ENCODE measurements at regions not wholly inside any gene's neighbourhood (a gene's known extent, or its start where the extent isn't known, plus 50 kb on each side); places are given as distances from the start of the nearest gene placed in this dataset.

DNA sequence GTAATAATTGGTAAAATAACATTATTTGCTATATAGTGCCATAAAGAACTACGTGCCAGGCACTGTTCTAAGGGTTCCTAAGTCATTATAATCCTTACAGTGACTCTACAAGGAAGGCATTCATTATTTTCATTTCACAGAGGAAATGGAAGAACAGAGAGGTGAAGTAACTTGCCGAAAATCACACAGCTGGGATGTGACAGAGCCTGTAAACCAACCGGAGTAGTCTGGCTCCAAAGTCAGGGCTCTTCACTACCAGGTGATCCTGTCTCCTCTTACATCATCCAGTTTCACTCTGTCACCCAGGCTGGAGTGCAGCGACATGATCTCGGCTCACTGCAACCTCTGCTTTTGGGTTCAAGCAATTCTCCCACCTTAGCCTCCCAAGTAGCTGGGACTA lies 59.2 kb upstream of the RBFOX2 start:
- no peak for TF ChIP-seq POLR2A (IDR thresholded peaks at IDR 0.05)
- TF ChIP-seq, protein P1, sequence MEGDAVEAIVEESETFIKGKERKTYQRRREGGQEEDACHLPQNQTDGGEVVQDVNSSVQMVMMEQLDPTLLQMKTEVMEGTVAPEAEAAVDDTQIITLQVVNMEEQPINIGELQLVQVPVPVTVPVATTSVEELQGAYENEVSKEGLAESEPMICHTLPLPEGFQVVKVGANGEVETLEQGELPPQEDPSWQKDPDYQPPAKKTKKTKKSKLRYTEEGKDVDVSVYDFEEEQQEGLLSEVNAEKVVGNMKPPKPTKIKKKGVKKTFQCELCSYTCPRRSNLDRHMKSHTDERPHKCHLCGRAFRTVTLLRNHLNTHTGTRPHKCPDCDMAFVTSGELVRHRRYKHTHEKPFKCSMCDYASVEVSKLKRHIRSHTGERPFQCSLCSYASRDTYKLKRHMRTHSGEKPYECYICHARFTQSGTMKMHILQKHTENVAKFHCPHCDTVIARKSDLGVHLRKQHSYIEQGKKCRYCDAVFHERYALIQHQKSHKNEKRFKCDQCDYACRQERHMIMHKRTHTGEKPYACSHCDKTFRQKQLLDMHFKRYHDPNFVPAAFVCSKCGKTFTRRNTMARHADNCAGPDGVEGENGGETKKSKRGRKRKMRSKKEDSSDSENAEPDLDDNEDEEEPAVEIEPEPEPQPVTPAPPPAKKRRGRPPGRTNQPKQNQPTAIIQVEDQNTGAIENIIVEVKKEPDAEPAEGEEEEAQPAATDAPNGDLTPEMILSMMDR (IDR thresholded peaks at IDR 0.05): no peak
